GM19463 (cell line): ENCODE measurements at regions not wholly inside any gene's neighbourhood (a gene's known extent, or its start where the extent isn't known, plus 50 kb on each side); places are given as distances from the start of the nearest gene placed in this dataset.

Experiments used
- ATAC-seq: cut with Tn5 transposase; IDR thresholded peaks from one replicate; pipeline ENCODE4 v1.9.1; 2021; ENCODE audit warnings: mild to moderate bottlenecking, moderate library complexity; ENCODE audit not compliant: unreplicated experiment

- ATAC-seq: no peak
Measured at GRCh38 chr13:40235160-40235796, 431.2 kb downstream of the FOXO1 start.

DNA sequence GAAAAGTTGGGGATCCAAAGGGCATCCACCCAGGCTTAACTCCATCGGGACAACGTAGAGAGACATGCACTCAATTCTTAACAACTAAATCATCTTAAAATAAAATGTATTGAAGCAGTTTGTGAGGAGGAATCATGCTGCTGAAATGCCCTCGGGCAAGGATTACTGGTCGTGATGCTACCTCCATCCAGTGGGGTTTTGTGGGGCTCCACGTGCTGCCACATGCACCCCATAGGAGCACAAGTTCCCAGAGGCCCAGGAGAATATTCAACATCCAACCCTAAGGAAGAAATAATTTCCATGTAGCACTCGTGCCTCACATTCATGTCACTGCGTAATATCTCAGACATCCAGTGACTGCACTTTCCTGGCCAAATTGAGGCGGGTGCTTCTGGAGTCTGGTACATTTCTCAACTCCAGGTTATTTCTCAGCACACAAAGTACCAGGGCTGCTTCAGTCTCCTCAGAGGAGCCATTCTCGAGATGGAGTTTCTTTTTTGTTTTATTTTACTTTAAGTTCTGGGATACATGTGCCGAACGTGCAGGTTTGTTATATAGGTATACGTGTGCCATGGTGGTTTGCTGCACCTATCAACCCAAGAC lies 429.8 kb downstream of the FOXO1 start:
- no peak for ATAC-seq

GRCh38 chr13:40238761-40239160 lies 427.7 kb downstream of the FOXO1 start:
- ATAC-seq: no peak

GRCh38 chr13:40240293-40240692 lies 426.1 kb downstream of the FOXO1 start:
- ATAC-seq: no peak

GRCh38 chr13:40241125-40241798 lies 425.2 kb downstream of the FOXO1 start:
- no peak for ATAC-seq

DNA sequence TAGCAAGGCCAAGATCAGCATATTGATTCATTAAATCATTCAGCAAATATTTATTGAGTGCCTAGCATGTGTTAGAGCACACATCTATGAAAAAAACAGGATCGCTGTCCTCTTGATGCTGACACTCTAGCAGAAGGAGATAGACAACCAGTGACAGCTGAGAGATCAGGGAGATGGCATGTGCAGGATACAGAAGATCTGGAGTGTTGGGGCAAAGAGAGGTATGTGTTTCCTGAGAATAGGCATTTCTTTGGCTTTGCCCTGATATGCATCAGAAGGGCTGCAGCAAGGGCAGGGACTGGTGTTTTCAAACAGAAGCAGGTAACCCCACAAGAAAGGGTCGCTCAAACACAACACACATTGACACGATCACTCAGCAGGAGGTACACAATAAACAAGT lies 423.4 kb downstream of the FOXO1 start:
- no peak for ATAC-seq

DNA sequence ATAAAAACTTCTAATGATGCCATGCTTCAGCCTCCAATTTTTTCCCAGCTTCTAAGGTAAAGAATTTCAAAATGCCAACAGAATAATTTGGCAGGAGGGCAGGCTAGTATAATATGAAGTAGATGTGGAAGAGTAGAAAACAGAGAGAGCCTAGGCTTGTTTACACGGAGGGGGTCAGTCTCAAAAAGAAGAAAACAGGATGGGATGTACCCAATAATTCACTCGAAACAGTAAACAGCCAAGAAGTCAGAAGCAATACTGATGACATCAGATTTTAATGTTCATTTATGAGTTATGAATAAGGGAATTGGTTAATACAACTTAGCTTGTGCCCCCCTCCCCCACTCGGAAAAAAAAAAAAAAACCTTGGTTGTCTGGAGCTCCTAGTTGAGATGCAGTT lies 422.5 kb downstream of the FOXO1 start:
- ATAC-seq: no peak

DNA sequence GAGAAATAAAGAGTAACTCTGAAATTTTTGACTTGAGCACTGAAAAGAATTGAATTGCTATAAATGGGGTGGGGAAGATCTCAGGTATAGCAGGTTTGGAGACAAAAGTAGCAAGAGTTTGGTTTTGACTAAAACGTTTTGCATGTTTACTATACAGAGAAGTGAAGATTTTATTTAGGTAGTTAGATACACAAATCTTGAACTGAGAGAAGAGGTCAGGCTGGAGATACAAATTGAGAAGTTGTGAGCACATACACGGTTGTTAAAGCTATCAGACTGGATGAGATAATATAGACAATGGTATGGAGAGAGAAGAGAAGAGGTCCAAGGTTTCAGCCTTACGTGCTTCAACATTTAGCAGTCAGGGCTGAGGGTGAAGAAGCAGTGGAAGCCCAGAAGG lies 420.9 kb downstream of the FOXO1 start:
- ATAC-seq: no peak

- no peak for ATAC-seq
Measured at GRCh38 chr13:40247845-40248244, 418.6 kb downstream of the FOXO1 start.

DNA sequence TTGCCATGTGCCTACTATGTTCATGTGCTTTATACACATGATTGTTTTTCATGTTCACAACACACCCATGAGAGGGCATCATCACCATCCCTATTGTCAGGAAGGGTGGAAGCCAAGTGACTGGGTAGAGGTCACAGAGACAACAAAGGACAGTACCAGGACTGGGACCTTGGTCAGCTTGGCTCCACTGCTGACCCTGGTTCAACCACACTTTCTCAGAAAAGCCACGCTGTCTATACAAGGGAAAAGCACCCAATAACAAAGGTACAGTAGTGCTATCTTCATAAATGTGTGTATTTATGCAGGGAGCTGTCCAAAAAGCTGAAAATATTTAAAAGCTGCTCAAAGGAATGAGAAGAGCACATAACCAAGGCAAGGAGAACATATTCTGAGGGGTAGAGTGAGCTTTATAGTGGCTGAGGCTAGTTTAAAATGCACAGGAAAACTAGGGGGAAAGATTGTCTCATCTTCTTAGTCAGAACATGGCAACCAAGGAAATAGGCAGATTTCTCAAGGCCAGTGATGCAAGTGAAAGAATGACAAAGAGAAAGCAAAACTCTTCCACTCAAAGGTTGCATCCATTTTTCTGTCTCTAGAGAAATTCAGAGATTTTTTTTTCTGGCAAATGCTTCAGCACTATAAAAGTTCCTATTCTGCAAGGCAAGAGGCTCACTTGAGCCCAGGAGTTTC lies 415.0 kb downstream of the FOXO1 start:
- no peak for ATAC-seq

DNA sequence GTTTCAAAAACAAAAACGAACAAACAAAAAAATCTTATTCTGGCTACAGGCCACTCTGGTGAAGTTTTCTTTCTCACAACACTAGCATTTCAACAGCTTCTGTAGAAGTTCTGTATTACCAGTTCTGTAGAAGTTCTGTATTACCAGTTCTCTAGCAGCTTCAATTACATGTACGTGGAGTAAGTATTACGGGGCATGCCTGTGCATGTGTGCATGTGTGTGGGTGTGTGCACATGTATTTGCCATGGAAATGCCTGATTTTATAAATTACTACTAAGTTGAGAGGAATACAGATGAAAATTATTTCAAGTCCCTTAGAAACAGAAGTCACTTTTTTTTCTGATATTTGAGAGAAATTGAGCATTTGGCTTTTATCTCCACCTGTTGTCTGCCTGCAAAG lies 414.2 kb downstream of the FOXO1 start:
- no peak for ATAC-seq

DNA sequence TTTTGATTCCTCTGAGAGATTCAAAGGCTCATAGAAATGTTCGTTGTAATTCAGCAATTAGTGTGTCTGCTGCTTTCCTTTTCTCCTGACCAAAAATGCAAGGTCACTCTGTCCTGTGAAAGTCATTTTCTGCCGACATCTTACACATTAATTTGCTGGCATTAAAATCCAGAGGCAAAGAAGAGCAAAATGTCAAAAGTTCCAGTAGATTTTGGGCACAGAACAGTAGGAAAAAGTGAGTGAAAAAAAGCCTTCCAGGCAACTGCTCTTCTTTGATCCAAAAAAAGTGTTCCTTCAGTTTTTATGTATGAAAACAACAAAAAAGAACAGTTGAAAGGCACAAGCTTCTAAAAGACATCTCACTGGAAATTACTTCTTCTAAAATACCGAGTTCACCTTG lies 413.8 kb downstream of the FOXO1 start:
- ATAC-seq: no peak

DNA sequence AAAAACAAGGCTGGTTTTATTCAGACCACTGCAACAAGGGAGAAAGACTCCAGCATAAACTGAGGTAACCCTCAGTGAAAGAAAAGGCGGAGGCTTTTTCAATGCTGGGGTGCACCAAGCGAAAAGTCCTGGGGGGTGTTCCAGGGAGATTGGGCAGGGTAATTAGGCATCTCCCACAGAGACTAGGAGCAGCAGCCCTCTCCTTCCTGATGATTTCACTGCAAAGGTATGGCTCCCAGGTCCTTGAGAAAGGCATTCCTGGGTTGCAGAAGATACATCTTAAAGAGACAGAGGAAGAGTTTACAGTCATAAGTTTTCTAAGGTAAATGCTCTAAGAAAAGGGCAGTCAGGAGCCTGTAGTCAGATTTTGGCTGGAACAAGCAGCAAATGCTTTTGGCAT lies 412.0 kb downstream of the FOXO1 start:
- no peak for ATAC-seq

GRCh38 chr13:40255551-40255950 lies 410.9 kb downstream of the FOXO1 start:
- ATAC-seq: no peak

- no peak for ATAC-seq
Measured at GRCh38 chr13:40259899-40260298, 406.5 kb downstream of the FOXO1 start.

DNA sequence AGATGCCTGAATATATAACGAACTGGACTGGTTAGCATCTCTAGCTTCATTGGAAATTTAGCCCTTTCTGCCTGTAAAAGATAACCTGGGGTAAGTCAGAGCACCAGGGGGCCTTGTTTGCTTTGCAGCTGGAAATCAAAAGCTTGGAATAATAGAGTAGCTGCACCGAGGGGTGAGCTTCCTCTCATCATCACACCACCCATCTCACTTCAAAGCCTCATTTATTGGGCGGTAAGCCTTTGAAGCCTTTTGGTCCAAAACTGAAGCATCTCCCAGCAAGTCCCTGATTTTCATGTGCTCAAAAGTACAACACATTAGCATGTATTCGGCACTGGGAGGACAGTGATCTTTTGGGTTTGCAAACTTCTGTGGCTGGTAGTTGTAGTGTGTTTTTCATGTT lies 405.1 kb downstream of the FOXO1 start:
- no peak for ATAC-seq

GRCh38 chr13:40261947-40262346 lies 404.5 kb downstream of the FOXO1 start:
- no peak for ATAC-seq

- no peak for ATAC-seq
Measured at GRCh38 chr13:40269086-40269485, 397.4 kb downstream of the FOXO1 start.

DNA sequence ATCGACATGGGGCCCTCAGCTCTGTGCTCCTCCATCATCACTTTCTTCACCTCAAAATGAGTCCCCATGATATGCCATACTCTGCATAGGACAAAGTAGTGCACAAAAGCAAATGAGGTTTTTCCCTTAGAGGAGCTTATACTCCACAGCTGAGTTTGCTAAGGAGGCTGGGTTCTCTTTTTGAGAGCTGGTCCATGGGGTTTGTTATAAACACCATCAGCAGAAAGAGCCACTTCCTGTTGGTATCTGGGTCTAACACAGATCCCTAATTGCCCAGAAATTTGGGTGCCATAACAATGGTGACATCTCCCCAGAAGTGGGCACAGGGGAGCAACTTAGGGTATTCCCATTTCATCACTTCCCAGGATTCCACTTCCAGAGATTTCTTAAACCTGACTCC lies 395.7 kb downstream of the FOXO1 start:
- no peak for ATAC-seq

GRCh38 chr13:40271271-40271885 lies 395.1 kb downstream of the FOXO1 start:
- ATAC-seq: no peak

DNA sequence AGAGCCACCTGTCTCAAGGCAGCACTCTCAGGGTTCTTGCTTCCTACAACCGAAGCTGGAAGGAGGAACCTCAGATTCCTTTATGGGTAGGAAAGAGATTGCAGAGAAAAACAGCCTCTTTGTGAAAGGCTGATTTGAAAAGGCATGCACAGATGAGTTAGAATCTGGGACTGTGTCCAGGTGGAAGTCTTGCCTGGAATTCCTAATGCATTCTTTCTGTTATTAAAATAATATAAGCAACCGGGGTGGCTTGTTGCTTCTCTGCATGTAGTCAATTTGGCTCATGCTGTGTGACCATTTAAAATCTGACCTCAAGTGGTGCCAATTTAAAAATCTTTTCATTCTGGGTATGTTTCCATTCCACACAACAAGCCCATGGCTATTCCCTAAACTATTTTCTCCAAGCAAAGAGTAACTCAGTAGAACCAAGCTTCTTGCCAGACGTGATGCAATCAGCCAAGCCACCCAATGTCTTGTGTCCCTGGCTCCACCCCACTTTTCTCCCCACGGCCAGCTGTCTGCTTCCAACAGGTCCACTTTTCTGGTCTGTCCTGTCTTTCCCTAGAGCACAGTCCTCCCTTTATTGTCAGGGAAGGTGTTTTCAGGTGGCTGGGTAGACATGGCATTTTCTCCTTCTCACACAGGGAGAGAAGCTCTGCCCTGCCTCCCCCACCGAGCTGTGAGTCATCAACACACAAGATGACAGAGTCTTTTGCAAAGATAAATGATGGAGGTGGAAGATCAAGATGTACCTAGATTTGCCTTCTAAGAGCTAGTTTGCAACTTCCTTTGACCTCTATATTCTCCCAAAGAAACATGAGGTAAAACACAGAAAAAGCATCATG lies 394.3 kb downstream of the FOXO1 start:
- no peak for ATAC-seq
